ENCODE measurements at regions not wholly inside any gene's neighbourhood (a gene's known extent, or its start where the extent isn't known, plus 50 kb on each side); places are given as distances from the start of the nearest gene placed in this dataset.

GRCh38 chr5:145588558-145588957, 246.6 kb downstream of the PRELID2 start (continued):
- no peak for TF ChIP-seq PBX2 (CRISPR knock-in tag; IDR thresholded peaks at IDR 0.05; ENCODE audit: low read depth)
- no peak for TF ChIP-seq PBX2 (tag; conservative IDR thresholded peaks at IDR 0.05; ENCODE audit: low read depth)
- TF ChIP-seq HEY1 (CRISPR knock-in tag; IDR thresholded peaks at IDR 0.05; ENCODE audit: borderline replicate concordance) = no peak
- no peak for TF ChIP-seq ZNF184 (CRISPR knock-in tag; IDR thresholded peaks at IDR 0.05)
- no peak for TF ChIP-seq ELF4 (CRISPR knock-in tag; IDR thresholded peaks at IDR 0.05)
- no peak for TF ChIP-seq MITF (IDR thresholded peaks at IDR 0.05)
- TF ChIP-seq ZBTB11 (CRISPR knock-in tag; IDR thresholded peaks at IDR 0.05) = no peak
- TF ChIP-seq HMG20B (CRISPR knock-in tag; IDR thresholded peaks at IDR 0.05) = no peak
- TF ChIP-seq CCAR2 (IDR thresholded peaks at IDR 0.05; ENCODE audit: low read depth, low read length) = no peak
- TF ChIP-seq CTCF (IDR thresholded peaks at IDR 0.05 in 2 of 3, conservative IDR thresholded peaks at IDR 0.05 in 1 of 3; ENCODE audit: insufficient read depth in 2 of 3, low read depth in 1 of 3, low read length in 3 of 3) = no peak
- no peak for TF ChIP-seq POLR2H (tag; IDR thresholded peaks at IDR 0.05; ENCODE audit: low read depth)
- no peak for TF ChIP-seq ELF2 (CRISPR knock-in tag; IDR thresholded peaks at IDR 0.05)

Data from K562 (cell line).